ENCODE measurements at regions not wholly inside any gene's neighbourhood (a gene's known extent, or its start where the extent isn't known, plus 50 kb on each side); places are given as distances from the start of the nearest gene placed in this dataset.

- TF ChIP-seq EZH2 (IDR thresholded peaks at IDR 0.05; ENCODE audit: low read depth) (no peak), CTCF (conservative IDR thresholded peaks at IDR 0.05) (no peak)
Observed at GRCh38 chr12:89195470-89195869, 156.8 kb downstream of the DUSP6 start.
